K562 (cell line): ENCODE measurements at regions not wholly inside any gene's neighbourhood (a gene's known extent, or its start where the extent isn't known, plus 50 kb on each side); places are given as distances from the start of the nearest gene placed in this dataset.

ENCODE experiments used
- ARID4B ChIP-seq: sonication (generic); formaldehyde crosslinking; IDR thresholded peaks from 2 replicates; pipeline ENCODE4 v1.8.0; 2022; ENCODE audit warnings: mild to moderate bottlenecking, missing genetic modification reagents
- CBFA2T3 ChIP-seq: fragments of 450-650 bp; IDR thresholded peaks from 2 replicates; pipeline ENCODE4 v1.6.1; 2017
- CTCF ChIP-seq, 3 experiments: IDR thresholded peaks in 2 of 3; conservative IDR thresholded peaks in 1 of 3; 2 replicates each; pipeline ENCODE4 v1.5.1; 2011 to 2012; ENCODE audit warnings: low read length in 3 of 3, mild to moderate bottlenecking in 3 of 3, control low read depth in 2 of 3, improper control_type of control experiment in 1 of 3, inconsistent platforms in 1 of 3, low read depth in 1 of 3, mixed read lengths in 1 of 3, moderate library complexity in 1 of 3; ENCODE audit not compliant: insufficient read depth in 2 of 3
- MAFG ChIP-seq: fragments of 450-650 bp; conservative IDR thresholded peaks from 2 replicates; pipeline ENCODE4 v1.6.1; 2016; ENCODE audit warnings: missing genetic modification characterization, missing compliant biosample characterization
- MYNN ChIP-seq, 2 experiments: sonication (generic); formaldehyde crosslinking in 1 of 2; IDR thresholded peaks; 2 replicates each; pipeline versions ENCODE4 v1.5.0 to v1.6.1; 2016 to 2020; ENCODE audit warnings: antibody characterized with exemption in 1 of 2, missing genetic modification reagents in 1 of 2
- POLR2A ChIP-seq: fragments of 450-650 bp; conservative IDR thresholded peaks from 2 replicates; pipeline ENCODE4 v1.6.1; 2016

GRCh38 chr4:186404562-186405134, 138.7 kb downstream of the F11 start:
- TF ChIP-seq MAFG (tag) (no peak), CBFA2T3 (no peak), MYNN (IDR thresholded peaks at IDR 0.05) (no peak), MYNN (CRISPR knock-in tag; IDR thresholded peaks at IDR 0.05) (no peak), POLR2A (no peak), CTCF (IDR thresholded peaks at IDR 0.05 in 2 of 3, conservative IDR thresholded peaks at IDR 0.05 in 1 of 3; ENCODE audit: insufficient read depth in 2 of 3, low read depth in 1 of 3, low read length in 3 of 3) (no peak), ARID4B (no peak)
